Nephron (organoid): ENCODE measurements at regions not wholly inside any gene's neighbourhood (a gene's known extent, or its start where the extent isn't known, plus 50 kb on each side); places are given as distances from the start of the nearest gene placed in this dataset.

Experiments used
- H3K27ac Mint-ChIP-seq, 3 experiments: 2 replicates each; pipeline ENCODE4 v1.8.0; 2020; ENCODE audit warnings: mixed read lengths in 3 of 3, mild to moderate bottlenecking in 2 of 3, moderate library complexity in 1 of 3
- H3K27me3 Mint-ChIP-seq: 2 replicates; pipeline ENCODE4 v1.8.0; 2021; ENCODE audit warnings: low read depth, mild to moderate bottlenecking, moderate library complexity, mixed read lengths
- H3K36me3 Mint-ChIP-seq: 2 replicates; pipeline ENCODE4 v1.8.0; 2020; ENCODE audit warnings: low read depth, mixed read lengths
- H3K4me1 Mint-ChIP-seq: 2 replicates; pipeline ENCODE4 v1.8.0; 2020; ENCODE audit warnings: mixed read lengths
- H3K4me3 Mint-ChIP-seq, 3 experiments: 2 replicates each; pipeline ENCODE4 v1.8.0; 2020; ENCODE audit warnings: mild to moderate bottlenecking in 3 of 3, mixed read lengths in 3 of 3, moderate library complexity in 2 of 3
- H3K9me3 Mint-ChIP-seq: 2 replicates; pipeline ENCODE4 v1.8.0; 2020; ENCODE audit warnings: mixed read lengths
- TF ChIP-seq, protein P1 (sequence below), 3 experiments: fragments of 200-600 bp; sonication (generic); IDR thresholded peaks; one replicate each; pipeline ENCODE4 v1.5.0; 2021; ENCODE audit warnings: antibody characterized with exemption in 3 of 3; ENCODE audit not compliant: unreplicated experiment in 3 of 3

DNA sequence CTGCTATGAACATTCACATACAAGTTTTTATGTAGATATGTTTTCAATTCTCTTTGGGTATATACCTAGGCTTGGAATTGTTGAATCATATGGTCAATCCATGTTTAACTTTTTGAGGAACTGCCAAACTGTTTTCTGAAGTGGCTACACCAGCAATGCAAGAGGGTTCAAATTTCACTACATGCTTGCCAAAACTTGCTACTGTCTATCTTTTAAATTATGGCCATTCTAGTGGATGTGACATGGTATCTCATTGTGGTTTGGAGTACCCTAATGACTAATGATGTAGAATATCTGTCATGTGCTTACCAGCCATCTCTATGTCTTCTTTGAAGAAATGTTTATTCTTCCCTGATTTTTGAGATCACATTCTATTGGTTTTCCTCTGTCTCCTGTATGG, 860.3 kb downstream of the DIAPH3 start:
- Mint-ChIP-seq H3K9me3 (peaks cover 2% of the 10 kb centered on the region), H3K4me1 (peaks cover 15% of the 10 kb centered on the region), H3K4me3 (no peak overlapping the region), H3K36me3 (no peaks in the 10 kb centered on the region), H3K27me3 (no peaks in the 10 kb centered on the region), H3K27ac (no peak overlapping the region)
- TF ChIP-seq, protein P1, sequence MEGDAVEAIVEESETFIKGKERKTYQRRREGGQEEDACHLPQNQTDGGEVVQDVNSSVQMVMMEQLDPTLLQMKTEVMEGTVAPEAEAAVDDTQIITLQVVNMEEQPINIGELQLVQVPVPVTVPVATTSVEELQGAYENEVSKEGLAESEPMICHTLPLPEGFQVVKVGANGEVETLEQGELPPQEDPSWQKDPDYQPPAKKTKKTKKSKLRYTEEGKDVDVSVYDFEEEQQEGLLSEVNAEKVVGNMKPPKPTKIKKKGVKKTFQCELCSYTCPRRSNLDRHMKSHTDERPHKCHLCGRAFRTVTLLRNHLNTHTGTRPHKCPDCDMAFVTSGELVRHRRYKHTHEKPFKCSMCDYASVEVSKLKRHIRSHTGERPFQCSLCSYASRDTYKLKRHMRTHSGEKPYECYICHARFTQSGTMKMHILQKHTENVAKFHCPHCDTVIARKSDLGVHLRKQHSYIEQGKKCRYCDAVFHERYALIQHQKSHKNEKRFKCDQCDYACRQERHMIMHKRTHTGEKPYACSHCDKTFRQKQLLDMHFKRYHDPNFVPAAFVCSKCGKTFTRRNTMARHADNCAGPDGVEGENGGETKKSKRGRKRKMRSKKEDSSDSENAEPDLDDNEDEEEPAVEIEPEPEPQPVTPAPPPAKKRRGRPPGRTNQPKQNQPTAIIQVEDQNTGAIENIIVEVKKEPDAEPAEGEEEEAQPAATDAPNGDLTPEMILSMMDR (IDR thresholded peaks at IDR 0.05; ENCODE audit: unreplicated experiment in 3 of 3), result no peak

DNA sequence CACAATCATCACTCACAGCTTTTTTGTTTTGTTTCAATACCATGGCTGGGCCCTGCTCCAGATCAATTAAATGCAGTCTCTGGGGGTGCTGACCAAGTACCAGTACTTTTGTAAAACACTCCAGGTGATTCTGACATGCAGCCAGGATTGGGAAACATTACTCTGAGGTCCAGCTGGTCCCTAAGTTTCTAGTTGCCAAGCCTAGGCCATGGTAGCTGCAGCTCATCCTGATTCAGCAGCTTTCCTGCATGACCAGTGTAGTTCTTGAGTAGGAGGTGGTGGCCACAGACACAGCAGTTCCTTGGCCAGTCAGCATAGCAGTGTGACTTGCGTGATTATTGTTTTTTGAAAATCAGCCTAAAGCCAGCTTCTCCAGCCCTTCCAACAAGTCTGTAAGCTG, 859.1 kb downstream of the DIAPH3 start:
- Mint-ChIP-seq H3K27ac (no peak overlapping the region), H3K9me3 (peaks cover 5% of the 10 kb centered on the region)

DNA sequence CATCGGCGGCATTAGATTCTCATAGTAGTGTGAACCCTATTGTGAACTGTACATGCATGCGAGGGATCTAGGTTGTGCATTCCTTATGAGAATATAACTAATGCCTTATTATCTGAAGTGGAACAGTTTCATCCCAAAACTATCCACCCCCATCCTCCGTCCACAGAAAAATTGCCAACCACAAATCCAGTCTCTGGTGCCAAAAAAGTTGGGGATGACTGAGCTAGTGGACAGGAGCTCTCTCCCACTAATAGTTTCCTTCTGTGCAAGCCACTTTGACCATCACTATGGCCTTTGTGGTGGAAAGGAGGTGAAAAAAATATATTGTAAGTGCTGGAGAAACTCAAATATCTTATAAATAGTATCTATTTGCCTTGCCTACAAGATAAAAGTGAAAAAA, 857.8 kb downstream of the DIAPH3 start:
- TF ChIP-seq, protein P1 (IDR thresholded peaks at IDR 0.05; ENCODE audit: unreplicated experiment in 3 of 3), result no peak
- Mint-ChIP-seq H3K27ac (no peak overlapping the region), H3K36me3 (no peaks in the 10 kb centered on the region)

More for the DNA sequence above, 859.1 kb downstream of the DIAPH3 start:
- Mint-ChIP-seq H3K4me1 (peaks cover 15% of the 10 kb centered on the region), H3K27me3 (no peaks in the 10 kb centered on the region), H3K36me3 (no peaks in the 10 kb centered on the region), H3K4me3 (no peak overlapping the region)
- TF ChIP-seq, protein P1 (IDR thresholded peaks at IDR 0.05; ENCODE audit: unreplicated experiment in 3 of 3), result no peak

DNA sequence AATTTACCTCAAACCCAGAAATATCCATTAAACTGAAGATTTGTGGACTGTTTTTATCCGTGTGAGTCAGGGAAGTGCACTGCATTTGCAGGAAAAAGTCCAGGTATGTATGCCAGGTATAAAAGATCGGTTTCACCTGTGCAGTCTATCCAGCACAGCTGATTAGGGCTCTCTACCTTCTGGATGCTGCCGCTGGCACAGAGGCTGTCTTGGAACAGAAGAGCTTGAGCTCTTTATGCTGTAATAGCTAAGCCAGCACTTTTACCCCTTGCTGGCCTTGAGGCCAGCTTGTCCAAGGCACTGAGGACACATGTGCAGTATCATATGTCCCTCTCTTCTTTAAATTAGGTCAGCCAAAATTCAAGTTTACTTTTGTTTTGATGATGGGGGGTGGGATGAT, 851.0 kb downstream of the DIAPH3 start:
- no peaks in the 10 kb centered on the region for H3K36me3 Mint-ChIP-seq

More for the DNA sequence above, 857.8 kb downstream of the DIAPH3 start:
- no peaks in the 10 kb centered on the region for H3K27me3 Mint-ChIP-seq
- H3K9me3 Mint-ChIP-seq, result peaks cover 5% of the 10 kb centered on the region
- no peak overlapping the region for H3K4me3 Mint-ChIP-seq
- H3K4me1 Mint-ChIP-seq, result peaks cover 7% of the 10 kb centered on the region

DNA sequence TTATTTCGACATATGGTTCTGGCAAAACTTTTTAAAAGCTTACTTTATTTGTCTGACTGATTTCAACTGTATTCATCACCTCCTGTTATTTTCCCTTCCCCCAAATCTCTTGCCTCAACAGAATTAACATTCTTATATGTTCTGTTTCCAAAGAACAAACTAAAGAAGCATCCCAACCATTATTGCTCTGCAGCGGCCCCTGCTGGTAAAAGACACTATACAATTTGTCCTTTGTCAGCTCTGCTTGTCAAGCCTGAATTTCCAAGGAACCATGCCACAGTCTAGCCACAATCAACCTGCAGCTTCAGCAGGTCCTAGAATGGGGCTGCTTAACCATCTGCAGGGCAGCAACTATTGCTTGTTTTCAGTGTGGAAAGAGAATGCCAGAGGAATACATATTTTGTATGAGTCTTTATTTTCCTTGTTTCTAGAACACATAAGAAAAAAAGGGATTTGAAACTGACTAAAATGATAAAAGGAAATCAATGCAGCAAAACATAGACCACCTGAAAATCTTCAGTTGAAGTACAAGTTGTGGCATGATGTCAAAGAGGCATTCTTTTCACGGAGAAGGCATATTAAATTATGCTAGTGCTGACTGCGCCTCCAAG, 845.3 kb downstream of the DIAPH3 start:
- TF ChIP-seq, protein P1 (IDR thresholded peaks at IDR 0.05; ENCODE audit: unreplicated experiment in 3 of 3), result peak; percentile 75 to 86 (median 83)
- peaks cover 20% of the 10 kb centered on the region for H3K4me1 Mint-ChIP-seq
- H3K9me3 Mint-ChIP-seq, result peaks cover 8% of the 10 kb centered on the region
- H3K27ac Mint-ChIP-seq, result peak overlapping the region in 2 of 3 experiments; percentile 7 to 28
- no peaks in the 10 kb centered on the region for H3K36me3 Mint-ChIP-seq
- no peaks in the 10 kb centered on the region for H3K27me3 Mint-ChIP-seq
- no peak overlapping the region for H3K4me3 Mint-ChIP-seq

More for the DNA sequence above, 851.0 kb downstream of the DIAPH3 start:
- H3K4me1 Mint-ChIP-seq, result no peaks in the 10 kb centered on the region
- H3K27ac Mint-ChIP-seq, result no peak overlapping the region
- no peaks in the 10 kb centered on the region for H3K27me3 Mint-ChIP-seq
- TF ChIP-seq, protein P1 (IDR thresholded peaks at IDR 0.05; ENCODE audit: unreplicated experiment in 3 of 3), result no peak
- H3K9me3 Mint-ChIP-seq, result peaks cover 11% of the 10 kb centered on the region
- H3K4me3 Mint-ChIP-seq, result no peak overlapping the region

DNA sequence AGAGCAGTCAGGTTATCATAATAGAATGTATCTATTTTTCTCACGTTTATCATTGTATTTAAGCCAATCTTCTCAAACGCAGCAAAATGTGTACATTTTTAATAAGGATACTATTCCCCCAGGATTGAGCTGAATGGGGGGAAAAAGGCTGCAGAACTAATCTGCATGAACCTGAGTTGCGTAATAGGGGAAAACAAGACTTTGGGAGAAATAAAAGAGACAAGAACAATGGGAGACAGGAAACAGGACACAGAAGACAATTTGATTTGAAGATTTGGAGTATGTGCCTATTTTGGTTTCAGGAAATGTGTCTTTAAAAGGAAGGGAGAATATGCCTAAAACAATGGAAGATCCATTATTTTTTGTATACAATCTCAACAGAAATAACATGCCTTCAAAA, 844.5 kb downstream of the DIAPH3 start:
- Mint-ChIP-seq H3K36me3 (no peaks in the 10 kb centered on the region), H3K27ac (peak overlapping the region; percentile 40 to 64 (median 40)), H3K4me1 (peaks cover 20% of the 10 kb centered on the region), H3K9me3 (peaks cover 5% of the 10 kb centered on the region), H3K4me3 (no peak overlapping the region), H3K27me3 (no peaks in the 10 kb centered on the region)
- TF ChIP-seq, protein P1 (IDR thresholded peaks at IDR 0.05; ENCODE audit: unreplicated experiment in 3 of 3), result no peak
